ENCODE measurements at regions not wholly inside any gene's neighbourhood (a gene's known extent, or its start where the extent isn't known, plus 50 kb on each side); places are given as distances from the start of the nearest gene placed in this dataset.

DNA sequence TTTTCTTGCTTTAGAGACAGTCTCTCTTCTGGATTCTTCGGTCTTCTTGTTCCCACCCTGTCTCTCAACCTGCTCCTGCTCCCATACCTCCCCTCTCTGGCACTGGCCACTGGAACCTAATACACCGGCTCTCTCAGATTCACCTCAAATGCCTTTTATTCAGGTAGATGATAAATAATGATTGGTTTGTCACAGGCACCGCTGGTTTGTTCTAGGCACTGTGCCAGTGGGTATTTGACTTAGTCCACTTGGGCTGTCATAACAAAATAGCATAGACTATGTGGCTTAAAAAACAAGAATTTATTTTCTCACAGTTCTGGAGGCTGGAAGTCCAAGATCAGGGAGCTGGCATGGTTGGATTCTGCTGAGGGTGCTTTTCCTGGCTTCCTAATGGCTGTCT is 278.2 kb upstream of the STT3B start:
- no peak for DNase-seq

DNA sequence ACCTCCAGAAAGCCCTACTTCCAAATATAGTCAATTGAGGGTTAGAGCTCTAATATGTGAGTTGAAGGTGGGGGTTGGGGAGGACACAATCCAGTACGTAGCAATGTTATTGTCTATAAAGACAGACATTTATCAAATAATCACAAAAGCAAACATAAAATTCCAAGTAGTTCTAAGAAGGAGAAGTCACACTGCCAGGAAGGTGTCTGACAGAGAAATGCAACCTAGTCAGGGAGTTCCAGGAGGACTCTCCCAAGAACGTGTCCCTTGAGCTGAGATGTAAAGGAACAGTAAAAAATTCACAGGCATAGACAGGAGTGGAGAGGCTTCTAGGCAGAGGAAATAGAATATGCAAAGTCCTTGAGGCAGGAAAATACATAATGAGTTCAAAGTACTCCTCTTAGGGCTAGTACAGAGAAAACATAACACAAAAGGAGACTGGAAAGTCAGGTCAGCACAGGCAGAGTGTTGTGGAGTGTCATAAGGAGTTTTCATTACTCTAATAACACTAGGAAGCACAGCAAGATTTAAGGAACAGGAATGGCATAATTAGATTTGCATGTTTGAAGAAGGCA is 277.6 kb upstream of the STT3B start:
- no peak for DNase-seq

DNA sequence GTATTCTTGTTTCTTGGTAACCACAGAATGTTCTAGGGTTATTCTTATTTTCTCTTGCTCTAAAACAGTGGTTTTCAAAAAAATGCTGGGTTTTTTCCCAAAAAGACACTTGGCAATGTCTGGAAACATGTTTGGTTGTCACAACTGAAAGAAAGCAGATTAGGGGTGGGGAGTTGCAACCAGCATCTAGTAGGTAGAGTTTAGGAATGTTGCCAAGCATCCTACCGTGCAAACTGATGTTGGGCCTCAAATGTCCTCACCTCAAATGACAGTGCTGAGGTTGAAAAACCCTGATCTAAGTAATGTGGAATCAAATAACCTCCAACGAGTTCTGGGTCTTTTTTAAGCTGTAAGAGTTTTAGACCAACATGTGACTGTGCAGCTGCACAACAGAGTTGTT is 270.5 kb upstream of the STT3B start:
- DNase-seq: no peak

DNA sequence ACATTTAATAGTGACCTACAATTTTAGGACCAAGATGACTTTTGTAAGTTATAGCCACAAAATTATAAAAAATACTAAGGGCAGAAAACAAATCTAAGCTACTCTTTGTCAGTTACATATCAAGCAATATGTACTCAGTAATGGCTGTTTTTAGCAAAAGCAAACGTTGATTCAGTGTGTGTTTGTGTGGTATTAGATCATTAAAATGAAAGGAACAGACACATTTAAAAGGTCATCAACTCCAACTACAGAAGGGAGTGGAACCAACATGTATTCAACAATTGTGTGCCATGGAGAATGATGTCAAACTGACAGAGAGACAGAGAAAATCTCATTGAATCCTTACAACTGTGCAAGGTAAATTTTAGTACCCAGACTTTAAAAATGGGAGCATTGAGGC is 268.8 kb upstream of the STT3B start:
- no peak for DNase-seq

DNA sequence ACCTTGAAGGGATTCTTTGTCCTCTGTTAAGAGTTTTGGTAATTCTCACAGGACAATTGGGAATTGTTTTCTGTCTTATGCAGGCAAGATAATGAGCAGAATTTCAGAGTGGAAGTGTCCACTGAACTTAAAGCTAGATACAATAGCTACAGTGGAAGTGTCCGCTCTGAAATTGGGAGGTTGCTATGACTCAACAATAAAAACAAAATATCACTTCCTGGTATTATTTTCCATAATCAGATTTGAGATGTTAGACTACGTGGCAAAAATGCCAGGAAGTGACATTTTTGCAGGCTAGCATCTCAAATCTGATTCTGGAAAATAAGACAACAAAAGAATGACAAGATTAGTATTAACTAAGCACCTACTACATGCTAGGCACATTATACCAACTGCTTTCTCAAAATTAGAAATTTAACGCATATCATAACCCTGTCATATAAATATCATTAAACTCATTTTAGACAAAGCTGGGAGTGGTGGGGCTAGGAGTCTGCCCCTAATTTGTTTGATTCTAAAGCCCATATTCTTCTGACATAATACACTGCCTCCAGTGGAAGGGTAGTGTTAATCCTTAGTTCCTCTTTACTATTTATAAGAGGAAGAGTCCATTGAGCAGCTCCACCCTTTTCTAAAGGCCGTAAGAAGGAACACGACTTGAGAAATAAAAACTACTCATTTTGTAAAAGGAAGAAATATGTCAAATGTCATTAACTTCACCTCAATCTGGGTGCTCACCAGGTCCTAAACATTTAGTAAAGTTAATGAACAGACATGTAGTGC is 266.9 kb upstream of the STT3B start:
- DNase-seq: no peak

DNA sequence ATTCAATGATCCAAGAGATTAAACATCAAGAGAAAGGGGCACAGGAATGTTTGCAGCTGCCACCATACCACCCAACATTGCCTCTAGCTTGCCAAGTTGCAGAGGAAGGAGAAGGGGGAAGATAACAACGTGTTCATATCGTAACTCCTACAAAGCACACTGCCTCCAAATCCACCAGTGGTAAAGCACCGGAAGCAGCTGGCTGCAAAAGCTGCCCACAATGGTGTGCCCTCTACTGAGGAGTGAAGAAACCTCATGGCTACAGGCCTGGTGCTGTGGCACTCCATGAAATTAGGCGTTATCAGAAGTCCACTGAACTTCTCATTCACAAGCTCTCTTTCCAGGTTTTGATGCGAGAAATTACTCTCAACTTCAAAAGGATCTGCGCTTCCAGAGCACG is 263.9 kb upstream of the STT3B start:
- DNase-seq: no peak

DNA sequence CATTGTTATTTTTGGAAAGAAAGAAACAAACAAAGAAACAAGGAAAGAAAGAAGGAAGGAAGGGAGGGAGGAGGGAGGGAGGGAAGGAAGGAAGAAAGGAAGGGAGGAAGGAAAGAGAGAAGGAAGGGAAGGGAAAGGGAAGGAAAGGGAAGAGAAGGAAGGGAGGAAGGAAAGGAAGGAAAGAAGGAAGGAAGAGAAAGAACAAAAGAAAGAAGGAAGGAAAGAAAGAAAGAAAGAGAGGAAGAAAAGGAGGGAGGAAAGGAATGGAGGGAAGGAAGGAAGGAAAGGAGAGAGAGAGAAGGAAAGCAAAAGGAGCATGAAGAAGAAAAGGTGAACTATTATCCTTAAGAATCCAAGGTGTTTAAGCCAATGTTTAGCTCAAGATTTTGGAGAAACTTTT is 262.7 kb upstream of the STT3B start:
- no peak for DNase-seq

DNA sequence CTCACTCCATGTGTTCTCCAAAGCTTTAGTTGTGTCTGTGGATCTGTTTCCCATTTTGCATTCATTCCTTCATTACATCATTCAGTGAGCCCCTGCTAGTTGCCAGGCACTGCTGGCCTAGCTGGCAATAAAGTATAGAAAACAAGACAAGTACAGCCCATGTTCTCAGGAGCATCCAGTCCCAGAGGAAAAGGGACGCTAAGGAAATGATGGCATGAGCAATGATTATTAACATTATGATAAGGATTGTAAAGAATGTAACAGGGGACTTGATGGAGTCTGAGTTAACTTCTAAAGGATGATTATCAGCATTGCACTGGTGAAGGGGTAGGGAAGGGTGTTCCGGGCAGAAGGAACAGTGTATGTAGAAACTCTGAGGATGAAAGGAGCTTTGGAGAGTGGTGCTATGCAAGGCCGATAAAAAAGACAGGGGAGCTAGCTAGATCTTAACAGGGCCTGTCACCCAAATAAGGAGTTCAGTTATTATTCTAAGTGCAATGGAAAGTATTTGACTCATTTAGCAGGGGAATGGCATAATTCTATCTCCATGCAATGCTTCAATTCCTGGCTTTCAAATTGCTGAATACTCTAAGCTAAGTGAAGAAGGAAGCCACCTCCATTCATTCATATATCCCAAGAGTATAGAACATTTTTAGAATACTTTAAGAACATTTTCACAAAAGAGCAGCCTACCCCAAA is 258.2 kb upstream of the STT3B start:
- no peak for DNase-seq

DNA sequence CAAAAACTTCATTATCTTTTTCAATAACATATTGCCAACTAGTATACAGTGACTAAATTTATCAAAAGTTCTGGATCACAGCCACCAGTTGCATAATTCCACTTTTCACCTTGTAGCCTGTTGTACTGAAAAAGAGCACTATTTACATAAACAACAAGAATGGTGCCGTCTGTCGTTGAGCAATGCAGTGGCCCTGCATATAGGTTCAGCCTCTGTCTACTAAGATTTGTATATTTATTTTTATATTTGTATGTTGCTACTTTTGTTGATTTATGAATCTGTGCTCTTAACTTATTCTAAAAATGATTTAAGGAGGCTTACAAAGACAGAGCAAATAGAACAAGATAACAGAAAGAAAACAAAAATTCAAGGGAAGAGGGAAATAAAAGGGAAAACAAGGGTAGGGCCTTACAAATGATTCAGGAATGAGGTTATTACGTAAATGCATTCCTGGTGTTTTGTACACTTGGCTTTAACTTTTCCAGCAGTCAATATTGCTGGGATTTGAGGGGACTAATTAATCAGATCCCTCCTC is 257.6 kb upstream of the STT3B start:
- DNase-seq: no peak

DNA sequence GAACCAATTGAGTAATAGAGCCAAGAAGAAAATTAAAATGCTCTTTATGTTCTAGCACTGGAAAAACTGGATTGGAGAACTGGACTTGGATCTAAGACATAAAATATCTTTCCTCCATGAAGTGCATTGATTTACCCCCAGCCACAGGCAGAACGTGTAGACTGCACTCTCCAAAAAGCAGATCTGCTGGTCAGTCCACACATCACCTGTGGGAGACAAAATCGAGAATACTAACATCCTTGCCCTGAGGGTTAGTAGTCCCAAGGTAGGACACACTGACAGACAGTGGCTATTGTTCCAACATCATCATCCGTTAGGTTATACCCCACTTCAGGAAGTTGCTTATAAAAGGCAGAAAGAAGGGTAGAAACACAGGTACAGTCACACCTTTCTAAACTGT is 257.1 kb upstream of the STT3B start:
- DNase-seq: no peak

DNA sequence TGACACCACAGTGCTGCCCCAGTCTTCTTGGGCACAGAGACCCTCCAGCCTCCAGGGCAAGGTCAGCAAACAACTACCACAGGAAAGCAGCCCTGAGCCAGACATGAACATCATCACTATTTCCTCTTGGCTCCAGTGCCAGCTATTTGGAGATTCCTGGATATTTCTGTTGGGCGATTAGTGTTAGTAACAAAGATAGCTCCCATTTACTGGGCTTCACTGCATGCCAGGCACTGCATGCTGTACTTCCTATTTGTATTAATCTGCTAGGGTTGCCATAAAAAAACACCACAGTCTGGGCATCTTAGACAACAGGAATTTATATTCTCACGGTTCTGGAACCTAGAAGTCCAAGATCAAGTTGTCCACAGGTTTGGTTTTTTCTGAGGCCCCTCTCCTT is 255.1 kb upstream of the STT3B start:
- DNase-seq: no peak

DNA sequence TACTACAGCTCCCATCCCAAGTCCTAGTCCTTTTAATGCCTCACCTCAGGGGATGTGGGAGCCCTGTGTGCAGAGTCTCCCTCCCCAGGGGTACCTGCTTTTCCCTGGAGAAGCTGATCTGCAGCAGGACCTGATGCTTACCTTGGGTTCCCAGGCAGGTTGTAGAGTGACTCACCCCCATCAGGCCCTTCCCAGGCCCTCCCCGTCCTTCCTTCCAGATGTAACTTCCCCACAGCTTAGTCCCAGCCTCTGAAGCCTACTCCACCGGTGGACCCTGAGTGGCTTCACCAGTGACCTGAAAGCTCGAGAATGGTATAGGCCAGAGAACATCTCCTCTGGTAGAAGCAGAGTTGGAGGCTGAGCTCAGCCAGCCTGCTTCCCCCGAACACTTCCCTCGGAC is 254.2 kb upstream of the STT3B start:
- DNase-seq: no peak

DNA sequence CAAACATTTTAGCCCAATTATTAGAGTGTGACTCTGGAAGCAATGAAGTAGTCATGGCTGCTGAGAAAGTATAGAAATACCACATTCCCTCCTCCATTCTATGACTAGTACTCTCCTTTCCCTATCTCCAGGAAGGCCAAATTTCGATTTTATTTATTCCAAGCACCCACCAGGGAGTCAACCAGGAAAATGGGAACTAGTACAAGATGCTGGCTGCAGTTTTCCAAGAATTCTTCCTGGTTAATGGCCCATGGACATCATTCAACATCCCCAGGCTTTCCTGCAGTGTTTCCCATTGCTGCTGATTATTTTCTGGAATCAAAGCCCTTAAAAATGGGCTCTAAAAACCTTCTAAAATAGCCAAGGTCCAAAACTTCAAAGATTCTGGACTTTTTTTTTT is 247.9 kb upstream of the STT3B start:
- no peak for DNase-seq

DNA sequence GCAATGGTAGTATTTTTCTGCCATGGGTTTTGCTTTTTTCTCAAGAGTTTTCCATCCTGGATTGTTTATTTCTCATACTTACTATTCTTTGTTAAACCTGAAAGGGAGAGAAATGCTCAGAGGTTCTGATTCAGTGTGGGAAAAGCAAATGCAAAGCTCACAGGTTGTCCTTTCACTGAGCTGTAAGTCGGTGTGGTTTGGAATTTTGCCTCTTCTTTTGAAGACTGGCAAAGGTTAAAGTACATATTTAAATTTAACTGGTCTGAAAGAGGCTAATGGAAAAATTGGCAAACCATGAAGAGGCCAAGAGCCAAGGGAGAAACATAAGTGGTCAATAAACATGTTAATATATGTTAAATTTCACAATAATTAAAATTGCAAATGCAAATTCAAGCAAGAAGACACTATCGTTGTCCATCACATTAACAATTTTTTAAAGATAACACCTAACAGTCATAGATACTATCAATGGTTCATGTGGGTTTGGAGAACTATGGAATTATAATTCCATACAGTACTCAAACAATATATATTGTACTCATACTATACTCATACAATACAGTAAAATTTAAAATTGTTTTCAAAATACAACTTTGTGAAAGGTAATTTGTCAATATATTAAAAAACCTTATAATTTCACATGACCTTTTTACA is 246.8 kb upstream of the STT3B start:
- no peak for DNase-seq

DNA sequence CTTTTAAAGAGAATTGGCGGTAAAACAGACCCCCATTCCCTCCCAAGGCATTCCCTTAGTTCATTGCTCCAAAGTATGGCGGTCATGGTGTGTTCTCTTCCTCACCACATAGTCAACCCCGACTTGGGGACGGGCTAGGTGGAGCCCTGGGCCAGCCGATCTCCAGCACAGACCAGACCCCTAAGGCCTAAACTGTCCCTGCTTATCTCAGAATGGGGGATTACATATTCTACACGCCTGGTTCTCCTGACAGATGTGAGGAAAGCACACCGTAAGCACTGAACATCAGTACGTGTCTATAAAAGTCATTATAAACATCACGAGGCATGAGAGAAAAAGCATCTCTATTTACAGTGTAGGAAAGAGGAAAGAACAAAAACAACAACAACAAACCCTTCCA is 244.5 kb upstream of the STT3B start:
- no peak for DNase-seq

DNA sequence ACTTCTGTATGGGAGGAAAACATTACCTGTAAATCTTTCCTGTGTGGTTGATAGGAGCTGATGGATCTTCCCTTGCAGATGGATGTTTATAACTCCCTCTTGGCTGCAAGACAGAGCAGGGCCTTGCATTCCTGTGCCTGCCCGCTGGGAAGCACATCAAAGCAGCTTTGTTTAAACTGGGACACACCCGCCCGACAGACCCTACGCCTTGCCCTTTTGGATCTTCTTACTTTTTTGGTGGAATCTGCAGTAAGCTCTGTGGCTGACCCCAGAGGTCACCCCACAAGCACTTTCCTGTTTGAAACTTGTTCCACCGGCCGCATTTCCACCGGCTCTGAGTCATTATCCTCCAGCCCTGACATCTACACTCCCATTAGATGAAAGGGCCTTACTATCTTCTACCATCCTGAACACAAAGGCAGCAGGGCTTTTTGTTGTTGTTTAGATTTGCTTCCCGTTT is 244.1 kb upstream of the STT3B start:
- peak; percentile 27 to 51 for DNase-seq

DNA sequence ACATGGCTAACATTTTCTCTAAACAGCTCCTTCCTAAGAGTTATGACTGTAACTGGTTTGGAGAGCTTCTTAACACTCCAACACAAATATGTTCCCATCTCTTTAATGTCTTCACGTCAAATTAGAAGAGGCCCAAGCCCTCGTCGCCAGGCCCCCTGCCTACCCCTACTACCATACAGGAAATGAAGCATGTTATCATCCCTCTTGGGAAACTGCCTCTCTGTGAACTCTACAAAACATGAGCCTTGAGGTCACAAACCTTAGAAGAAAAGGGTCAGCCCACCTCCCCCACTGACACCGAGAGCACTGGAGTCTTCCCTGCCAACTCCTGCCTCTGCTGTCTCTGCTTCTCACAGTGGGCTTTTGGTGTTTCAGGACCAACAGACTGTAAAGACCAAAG is 243.1 kb upstream of the STT3B start:
- DNase-seq: no peak

DNA sequence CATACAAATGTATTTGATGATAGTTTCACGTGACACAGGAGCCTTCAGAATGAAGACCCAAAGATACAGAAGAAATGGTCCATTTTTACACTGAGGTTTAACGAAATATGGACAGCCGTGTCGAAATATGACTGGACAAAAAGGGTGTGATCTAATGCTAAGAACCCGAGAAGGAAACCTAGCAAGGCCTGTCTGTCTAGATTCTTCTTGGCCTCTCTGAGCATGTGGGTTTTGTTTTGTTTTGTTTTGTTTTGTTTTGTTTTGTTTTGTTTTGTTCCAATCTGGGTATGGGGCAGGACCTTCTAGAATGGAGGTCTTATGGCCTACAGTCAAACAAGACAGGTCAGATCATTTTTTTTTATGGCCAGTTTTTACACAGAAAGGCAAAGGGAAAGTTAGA is 242.7 kb upstream of the STT3B start:
- DNase-seq: no peak

DNA sequence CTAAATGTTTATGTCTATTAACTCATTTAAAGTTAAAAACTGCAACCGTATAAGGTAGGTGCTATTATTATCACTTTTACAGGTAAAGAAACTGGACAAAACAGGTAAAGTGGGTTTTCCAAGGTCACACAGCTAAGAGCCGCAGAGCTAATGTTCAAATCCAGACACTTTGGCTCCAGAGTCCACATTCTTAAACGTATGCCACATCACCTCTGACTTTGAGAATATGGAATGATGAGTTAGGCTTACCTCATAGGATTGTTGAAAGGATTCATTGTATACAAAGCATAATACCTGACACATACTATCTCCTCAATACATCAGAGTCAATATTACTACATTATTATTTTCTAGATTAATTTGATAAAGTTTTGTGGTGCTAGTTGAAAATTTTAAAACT is 240.9 kb upstream of the STT3B start:
- DNase-seq: no peak

DNA sequence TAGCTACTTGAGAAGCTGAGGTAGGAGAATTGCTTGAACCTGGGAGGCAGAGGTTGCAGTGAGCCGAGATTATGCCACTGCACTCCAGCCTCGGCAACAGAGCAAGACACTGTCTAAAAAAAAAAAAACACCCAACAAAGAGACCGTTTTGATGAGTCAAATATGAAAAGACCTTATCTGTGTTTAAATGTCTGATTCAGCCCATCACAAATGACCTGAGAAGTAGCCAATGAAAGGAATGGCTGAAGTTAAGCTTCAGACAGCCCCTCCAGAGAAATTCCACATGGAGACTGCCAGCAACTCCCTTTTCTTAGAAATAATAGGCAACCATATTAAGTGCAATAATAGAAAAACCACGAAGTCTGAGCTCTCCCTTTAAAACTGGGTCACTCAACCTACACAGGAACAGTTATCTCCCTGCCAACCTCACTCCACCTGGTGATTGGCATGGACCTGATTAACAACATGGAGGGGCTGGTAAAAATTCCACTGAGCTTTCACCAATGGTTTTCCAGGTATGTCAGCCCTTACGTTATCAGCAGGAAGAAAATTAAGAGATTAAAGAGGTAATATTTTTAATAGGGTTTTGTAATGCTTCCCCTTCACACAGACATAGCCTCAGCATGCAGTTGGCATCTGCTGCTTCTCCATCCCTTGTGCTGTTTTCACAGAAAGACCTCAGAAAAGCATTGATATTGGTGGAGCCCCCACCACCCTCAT is 238.1 kb upstream of the STT3B start:
- no peak for DNase-seq

DNA sequence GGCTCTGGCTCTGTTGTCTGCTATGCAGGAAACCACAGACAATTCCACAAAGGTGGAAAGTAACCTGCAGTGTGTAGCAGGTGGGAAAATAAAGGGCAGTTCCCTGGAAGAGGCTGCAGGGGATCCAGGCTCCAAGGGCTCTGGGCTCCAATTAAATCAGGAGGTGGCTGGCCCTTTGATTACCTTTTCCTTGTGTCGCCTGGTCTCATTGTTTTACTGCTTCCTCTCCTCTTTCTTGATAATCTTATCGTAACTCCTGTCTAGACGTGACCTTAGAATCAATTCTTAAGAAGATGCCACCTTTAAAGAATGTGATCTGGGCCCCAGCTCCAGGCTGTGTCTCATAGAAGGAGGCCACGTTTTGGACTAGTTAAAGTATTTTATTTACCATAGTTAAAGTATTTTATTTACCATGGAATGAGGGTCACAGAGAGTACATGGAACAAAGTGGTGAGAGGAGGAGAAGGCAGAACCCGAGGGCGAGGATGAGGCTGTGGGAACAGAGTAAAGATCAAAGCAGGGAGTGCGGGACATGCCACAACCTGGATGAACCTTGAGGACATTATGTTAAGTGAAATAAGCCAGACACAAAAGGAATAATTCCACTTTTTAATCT is 237.5 kb upstream of the STT3B start:
- no peak for DNase-seq

DNA sequence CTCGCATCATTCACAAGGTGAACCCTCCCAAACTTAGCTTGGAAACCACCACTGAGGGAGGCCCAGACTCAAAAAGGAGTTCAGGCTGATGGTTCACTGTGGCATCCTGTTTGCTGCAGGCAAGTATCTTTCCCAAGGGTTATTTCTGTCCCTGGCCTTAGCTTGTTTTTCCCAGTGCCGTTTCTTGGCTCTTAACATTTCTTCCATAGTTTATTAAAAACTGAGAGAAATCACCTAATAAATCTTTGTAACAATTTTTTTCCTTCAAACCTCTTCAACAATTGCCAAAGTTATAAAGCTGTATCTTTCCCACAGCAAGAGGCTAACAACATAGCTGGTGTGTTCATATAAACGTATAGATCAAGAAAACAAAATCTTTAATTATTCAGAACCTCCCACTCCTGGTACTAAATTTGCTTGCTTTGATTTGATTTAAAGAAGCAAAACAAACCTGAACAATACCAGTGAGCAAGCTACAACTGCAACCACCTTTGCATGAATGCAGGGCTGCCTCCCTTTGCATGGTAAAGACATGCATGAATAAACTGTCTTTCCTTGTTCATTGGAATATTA is 234.9 kb upstream of the STT3B start:
- DNase-seq: no peak
